LNCaP clone FGC (cell line): ENCODE measurements at regions not wholly inside any gene's neighbourhood (a gene's known extent, or its start where the extent isn't known, plus 50 kb on each side); places are given as distances from the start of the nearest gene placed in this dataset.
"Not testable (repeated sequence)": the region's sequence is repeated elsewhere in the genome, so short reads cannot be mapped to it uniquely, and the experiment has no call there.

ENCODE experiments used
- DNase-seq: peaks from one replicate; pipeline ENCODE4 v3.0.0-alpha.2; 2011; ENCODE audit warnings: low read depth
- H3K4me3 ChIP-seq: 2 replicates; pipeline ENCODE4 v1.5.1; 2011; ENCODE audit warnings: mild to moderate bottlenecking, low read depth, low read length, control low read depth
- TF ChIP-seq, protein P1 (sequence below): IDR thresholded peaks from 2 replicates; pipeline ENCODE4 v1.5.1; 2012; ENCODE audit warnings: mild to moderate bottlenecking; ENCODE audit not compliant: control insufficient read depth, insufficient read depth; ENCODE audit errors: extremely low read depth

DNA sequence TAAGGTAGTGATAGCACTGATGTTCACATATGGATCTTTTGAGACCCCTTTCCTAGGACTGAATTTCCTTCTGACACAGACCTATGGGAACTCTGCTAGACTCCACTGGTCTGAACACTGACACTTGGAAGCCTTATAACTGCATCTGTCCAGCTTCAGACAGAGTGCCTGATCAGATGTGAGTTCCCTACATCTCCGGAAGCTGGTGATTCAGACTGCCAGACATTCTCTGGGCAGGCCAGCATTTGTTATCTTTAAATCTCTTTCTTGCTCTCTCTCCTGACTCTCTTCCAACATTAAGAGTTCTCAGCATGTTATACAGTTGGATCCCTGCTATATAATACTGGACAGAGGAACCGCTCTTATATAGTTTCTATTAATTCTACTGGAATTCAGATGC lies 408.5 kb downstream of the ZEB2 start:
- DNase-seq, result no peak
- TF ChIP-seq, protein P1, sequence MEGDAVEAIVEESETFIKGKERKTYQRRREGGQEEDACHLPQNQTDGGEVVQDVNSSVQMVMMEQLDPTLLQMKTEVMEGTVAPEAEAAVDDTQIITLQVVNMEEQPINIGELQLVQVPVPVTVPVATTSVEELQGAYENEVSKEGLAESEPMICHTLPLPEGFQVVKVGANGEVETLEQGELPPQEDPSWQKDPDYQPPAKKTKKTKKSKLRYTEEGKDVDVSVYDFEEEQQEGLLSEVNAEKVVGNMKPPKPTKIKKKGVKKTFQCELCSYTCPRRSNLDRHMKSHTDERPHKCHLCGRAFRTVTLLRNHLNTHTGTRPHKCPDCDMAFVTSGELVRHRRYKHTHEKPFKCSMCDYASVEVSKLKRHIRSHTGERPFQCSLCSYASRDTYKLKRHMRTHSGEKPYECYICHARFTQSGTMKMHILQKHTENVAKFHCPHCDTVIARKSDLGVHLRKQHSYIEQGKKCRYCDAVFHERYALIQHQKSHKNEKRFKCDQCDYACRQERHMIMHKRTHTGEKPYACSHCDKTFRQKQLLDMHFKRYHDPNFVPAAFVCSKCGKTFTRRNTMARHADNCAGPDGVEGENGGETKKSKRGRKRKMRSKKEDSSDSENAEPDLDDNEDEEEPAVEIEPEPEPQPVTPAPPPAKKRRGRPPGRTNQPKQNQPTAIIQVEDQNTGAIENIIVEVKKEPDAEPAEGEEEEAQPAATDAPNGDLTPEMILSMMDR, result no peak

DNA sequence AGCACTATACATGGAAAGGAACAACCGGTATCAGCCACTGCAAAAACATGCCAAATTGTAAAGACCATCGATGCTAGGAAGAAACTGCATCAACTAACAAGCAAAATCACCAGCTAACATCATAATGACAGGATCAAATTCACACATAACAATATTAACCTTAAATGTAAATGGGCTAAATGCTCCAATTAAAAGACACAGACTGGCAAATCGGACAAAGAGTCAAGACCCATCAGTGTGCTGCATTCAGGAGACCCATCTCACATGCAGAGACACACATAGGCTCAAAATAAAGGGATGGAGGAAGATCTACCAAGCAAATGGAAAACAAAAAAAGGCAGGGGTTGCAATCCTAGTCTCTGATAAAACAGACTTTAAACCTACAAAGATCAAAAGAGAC lies 413.8 kb downstream of the ZEB2 start:
- H3K4me3 ChIP-seq, DNase-seq: not testable (repeated sequence)

More for the DNA sequence above, 408.5 kb downstream of the ZEB2 start:
- no peak overlapping the region for H3K4me3 ChIP-seq

DNA sequence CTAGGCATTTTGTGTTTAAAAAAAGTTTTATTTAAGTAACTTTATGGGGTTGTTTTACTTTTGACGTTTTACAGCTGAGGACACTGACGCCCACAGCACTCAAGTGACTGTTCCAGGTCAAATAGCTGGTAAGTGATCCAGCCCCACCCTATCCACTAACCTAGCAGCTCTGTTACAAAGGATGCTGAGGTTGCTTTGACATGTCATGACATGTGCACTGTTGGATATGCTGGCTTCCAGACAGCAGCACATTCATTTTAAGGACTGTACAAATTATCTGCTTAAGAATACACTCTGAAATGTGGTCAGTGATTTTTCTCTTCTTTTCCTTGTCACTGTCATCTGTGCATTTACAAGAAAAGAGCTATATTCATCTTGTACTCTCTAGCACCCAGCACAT lies 417.5 kb downstream of the ZEB2 start:
- DNase-seq, result no peak
- H3K4me3 ChIP-seq, result no peak overlapping the region
- TF ChIP-seq, protein P1, result no peak

DNA sequence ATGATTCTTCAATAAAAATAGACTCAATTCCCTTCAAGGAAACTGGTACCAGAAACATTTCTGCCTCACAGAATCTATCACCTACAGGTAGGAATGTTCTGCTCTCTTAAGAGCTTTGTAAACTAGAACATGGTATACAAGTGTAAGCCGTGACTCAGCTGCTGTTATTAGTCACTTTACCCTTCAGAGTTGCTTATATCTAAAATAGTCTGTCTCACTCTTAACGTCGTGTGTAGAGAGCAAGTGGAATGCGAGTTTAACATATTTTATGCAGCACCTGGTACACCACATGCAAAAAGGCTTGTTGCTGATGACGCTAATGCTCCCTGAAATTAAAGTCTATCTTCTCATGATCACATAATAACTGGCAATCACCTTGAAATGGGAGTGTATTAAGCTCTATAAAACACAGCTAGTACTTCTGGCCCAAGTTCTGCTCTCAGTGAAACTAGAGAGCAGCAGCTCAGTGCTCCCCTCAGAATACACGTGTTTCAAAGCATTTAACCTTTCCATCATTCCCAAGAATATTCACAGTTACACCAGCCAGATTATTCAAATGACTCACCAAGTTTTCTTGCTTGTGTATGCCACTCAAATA lies 420.0 kb downstream of the ZEB2 start:
- TF ChIP-seq, protein P1, result no peak
- no peak for DNase-seq
- H3K4me3 ChIP-seq, result no peak overlapping the region

DNA sequence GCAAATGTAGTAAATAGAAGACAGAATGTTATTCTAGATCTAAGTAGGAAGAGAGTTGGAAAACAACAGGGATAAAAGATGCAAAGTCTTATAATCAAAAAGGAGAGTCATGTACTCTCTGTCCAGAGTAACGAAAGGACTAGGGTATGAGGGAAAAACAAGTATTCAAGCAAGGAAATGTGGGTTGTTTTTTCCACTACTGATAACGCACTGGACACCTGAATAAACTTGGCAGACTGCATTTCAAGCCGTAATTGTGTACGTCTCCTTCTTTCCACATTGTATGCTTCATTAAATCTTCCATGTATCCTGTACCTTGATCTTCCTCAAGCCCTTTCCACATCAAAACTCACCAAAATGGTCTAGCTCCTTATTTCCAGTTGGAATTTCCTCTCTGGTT lies 420.6 kb downstream of the ZEB2 start:
- no peak overlapping the region for H3K4me3 ChIP-seq
- DNase-seq, result no peak

GRCh38 chr2:144097440-144098225 lies 422.3 kb downstream of the ZEB2 start:
- no peak for DNase-seq
- TF ChIP-seq, protein P1, result no peak
- H3K4me3 ChIP-seq, result no peak overlapping the region

More for the DNA sequence above, 420.6 kb downstream of the ZEB2 start:
- TF ChIP-seq, protein P1, result no peak

DNA sequence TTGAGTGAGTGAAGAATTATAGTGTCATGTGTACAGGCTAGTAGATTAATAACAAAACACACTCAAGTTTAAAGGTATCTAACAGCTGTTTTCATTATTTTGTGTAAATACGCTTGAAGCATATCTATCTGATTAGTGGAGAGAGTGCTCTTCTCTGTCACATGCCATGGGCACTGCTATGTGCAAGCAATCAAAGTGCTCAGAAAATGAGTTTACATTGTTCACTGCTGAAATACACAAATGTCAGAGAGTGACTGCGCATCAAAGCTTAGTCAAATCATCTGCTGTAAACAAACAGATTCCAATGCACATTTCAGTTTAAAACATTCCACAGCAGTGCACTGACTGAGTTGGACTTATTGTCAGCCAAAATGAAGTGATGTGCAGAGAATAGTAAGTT lies 423.4 kb downstream of the ZEB2 start:
- TF ChIP-seq, protein P1, result no peak
- H3K4me3 ChIP-seq, result no peak overlapping the region
- no peak for DNase-seq
